Sigmoid colon (tissue), 4 donors: ENCODE measurements at regions not wholly inside any gene's neighbourhood (a gene's known extent, or its start where the extent isn't known, plus 50 kb on each side); places are given as distances from the start of the nearest gene placed in this dataset.

Source experiments
- EP300 ChIP-seq, 4 donors: sonication (generic); formaldehyde crosslinking; IDR thresholded peaks; one replicate each; pipeline ENCODE4 v1.6.1; 2017; ENCODE audit warnings: antibody characterized with exemption in 4 of 4
- POLR2A ChIP-seq, 2 donors: fragments of 450-650 bp; IDR thresholded peaks; one replicate each; pipeline ENCODE4 v1.6.1; 2016; ENCODE audit warnings: antibody characterized with exemption in 2 of 2, mild to moderate bottlenecking in 2 of 2, moderate library complexity in 2 of 2
- POLR2AphosphoS5 ChIP-seq, 4 donors: sonication (generic); formaldehyde crosslinking; IDR thresholded peaks; one replicate each; pipeline ENCODE4 v1.6.1; 2017; ENCODE audit warnings: antibody characterized with exemption in 4 of 4
- TF ChIP-seq, protein P1 (sequence below), 4 experiments: fragments of 450-650 bp in 3 of 4; fragments of 200-600 bp in 1 of 4; IDR thresholded peaks; one replicate each; pipeline ENCODE4 v1.5.1; 2016 to 2019; ENCODE audit warnings: antibody characterized with exemption in 4 of 4, mild to moderate bottlenecking in 3 of 4, moderate library complexity in 2 of 4

DNA sequence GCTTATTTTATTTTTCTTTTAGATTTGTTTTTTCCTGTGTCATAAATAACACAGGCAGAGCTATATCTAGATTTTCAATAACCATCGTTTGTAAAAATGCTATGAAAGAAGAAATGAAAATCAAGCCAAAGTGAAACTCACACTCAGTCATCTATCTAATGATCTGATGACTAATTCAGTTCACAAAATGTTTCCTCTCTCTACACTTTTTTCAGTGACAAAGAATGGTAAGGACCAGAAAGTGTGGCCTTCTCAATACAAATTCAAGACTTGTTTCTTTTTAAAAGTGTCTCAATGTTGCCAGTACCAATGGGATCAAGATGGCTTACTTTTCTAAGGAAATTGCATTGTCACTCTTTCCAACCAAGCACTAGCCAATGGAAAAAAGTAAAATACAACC lies 282.8 kb upstream of the PKN2 start:
- TF ChIP-seq, protein P1, sequence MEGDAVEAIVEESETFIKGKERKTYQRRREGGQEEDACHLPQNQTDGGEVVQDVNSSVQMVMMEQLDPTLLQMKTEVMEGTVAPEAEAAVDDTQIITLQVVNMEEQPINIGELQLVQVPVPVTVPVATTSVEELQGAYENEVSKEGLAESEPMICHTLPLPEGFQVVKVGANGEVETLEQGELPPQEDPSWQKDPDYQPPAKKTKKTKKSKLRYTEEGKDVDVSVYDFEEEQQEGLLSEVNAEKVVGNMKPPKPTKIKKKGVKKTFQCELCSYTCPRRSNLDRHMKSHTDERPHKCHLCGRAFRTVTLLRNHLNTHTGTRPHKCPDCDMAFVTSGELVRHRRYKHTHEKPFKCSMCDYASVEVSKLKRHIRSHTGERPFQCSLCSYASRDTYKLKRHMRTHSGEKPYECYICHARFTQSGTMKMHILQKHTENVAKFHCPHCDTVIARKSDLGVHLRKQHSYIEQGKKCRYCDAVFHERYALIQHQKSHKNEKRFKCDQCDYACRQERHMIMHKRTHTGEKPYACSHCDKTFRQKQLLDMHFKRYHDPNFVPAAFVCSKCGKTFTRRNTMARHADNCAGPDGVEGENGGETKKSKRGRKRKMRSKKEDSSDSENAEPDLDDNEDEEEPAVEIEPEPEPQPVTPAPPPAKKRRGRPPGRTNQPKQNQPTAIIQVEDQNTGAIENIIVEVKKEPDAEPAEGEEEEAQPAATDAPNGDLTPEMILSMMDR (IDR thresholded peaks at IDR 0.05) = no peak
- TF ChIP-seq POLR2AphosphoS5 (IDR thresholded peaks at IDR 0.05) = no peak
- no peak for TF ChIP-seq POLR2A (IDR thresholded peaks at IDR 0.05)
- TF ChIP-seq EP300 (IDR thresholded peaks at IDR 0.05) = no peak
